ENCODE measurements at regions not wholly inside any gene's neighbourhood (a gene's known extent, or its start where the extent isn't known, plus 50 kb on each side); places are given as distances from the start of the nearest gene placed in this dataset.

DNA sequence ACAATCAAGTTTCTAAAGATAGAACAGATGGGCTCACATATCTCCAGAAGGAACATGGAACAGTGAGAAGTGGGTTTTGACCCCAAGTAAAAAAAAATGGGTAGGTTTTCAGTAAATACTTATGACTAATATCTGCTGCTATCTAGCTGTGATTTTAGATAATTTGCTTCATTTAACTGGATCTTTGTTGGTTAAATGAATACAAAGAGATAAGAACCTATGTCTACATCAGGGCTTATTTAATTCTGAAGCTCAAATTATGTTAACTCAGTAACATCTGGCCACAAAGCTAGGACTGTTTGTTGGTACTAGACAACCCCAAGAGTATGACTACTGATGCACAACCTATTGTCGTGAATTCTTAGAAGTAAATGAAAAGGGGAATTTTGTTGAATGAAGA lies 144.4 kb upstream of the SESN3 start:
- no peak for DNase-seq

DNA sequence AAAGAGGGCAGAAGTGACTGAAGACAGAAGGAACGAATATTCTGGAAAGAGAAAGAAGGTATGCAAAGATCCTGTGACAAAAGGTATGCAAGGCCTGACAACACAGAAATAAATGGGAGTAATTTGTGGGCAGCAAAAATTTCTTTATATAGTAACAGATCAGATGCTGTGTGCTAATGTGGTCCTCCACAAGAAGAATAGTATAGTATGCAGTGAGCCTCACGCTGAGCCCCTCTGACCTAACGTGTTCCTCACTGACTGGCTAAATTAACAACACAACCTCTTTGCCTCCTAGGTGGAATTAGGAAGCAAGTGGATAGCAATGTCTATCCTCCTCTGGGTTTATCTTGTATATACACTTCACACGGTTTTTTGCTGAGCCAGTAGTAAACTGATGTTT lies 143.1 kb upstream of the SESN3 start:
- no peak for DNase-seq

DNA sequence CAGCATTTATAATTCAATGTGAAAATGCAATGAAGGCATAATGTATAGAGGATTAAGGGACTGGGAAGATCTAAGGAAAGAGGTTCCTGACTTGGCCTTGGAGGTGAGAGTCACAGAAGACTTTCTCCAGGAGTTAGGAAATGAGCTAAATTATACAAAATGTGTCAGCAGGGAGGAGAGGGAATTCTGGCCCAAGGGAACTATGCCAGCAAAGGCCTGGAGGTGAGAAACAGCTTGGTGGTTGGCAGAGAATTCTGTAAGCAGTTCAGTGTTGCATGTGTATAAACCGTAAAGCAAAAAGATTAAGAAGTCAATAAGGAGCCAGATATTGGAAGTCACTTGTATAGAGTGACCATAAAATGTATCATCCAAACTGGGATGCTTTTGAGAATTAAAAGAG lies 142.2 kb upstream of the SESN3 start:
- DNase-seq, result no peak

DNA sequence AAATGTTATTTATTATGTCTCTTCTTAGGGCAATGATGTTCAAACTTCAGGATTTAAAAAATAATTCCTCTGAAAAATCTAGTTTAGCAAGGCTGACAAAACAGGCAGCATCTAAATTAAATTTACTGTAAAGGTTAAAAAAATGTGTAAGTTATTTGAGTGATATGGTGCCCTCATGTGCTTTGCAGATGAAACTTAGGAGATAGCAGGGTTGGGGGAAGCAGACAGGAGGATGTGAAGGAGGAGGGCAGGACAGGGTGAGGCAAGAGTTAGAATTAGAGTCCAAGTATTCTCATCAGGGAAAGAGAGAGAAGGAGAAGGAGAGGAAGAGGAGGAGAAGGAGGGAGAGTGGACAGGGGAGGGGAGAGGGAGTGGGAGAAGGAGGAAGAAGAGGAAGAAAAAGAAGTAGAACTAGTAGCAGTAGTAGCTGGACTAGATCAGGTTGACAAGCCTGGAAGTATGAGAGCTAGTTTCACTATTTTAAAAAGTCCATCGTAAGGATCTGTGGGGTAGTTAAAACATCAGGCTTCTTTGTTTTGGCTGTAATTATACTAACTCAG lies 141.2 kb upstream of the SESN3 start:
- no peak for DNase-seq

DNA sequence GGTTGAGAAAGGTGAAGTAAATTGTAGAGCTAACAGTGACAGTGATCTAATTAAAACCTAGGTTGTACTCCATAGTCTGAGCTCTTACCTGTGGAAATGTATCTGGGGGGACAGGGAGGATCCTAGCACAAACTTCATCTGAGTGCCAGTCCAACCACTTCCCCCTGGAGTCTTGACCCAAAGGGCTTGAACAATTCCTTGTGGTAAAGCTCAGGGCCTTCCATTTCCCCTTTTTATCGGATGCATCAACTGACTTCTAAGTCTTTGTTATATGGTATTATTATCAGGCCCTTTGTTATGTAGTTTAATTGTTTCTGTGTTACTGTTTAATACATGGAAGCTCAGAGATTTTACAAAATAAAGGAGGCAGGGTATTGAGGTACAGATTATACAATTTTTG lies 140.2 kb upstream of the SESN3 start:
- DNase-seq, result no peak

DNA sequence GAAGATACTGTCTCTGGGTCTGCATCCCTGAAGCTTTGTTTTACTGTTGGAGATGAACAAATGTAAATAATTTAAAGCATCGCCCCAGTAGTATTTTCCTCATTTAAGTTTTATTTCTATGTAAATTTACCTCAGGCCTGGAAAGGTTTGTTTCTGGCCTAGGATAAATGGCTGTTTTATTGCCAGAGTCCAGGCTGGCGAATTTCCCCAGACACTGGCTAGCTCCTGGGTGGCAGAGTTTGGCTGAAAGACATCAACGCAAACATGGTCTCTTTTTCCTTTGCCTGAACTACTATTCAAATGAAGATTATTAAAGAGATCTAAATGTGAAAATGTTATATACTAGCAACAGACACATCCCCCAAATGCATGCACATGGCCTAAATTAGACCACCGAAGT lies 136.7 kb upstream of the SESN3 start:
- DNase-seq, result no peak

DNA sequence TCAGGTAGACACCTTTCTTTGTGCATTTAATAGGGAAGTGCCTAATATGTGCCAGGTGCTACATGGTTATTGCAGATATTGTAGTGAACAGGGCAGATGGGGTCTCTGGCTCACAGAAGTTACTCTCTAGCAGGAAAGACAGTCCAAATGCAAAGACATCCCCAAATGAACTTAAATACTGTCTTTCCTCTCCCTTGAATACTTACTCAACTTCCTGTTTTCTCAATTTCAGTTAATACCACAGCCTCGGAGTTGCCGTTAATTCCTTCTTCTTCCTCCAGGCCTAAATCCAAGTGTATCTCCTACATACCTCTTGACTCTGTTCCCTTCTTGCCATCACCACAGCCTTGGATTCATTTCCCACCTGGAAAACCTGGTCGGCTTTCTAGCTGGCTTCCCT lies 134.3 kb upstream of the SESN3 start:
- no peak for DNase-seq

DNA sequence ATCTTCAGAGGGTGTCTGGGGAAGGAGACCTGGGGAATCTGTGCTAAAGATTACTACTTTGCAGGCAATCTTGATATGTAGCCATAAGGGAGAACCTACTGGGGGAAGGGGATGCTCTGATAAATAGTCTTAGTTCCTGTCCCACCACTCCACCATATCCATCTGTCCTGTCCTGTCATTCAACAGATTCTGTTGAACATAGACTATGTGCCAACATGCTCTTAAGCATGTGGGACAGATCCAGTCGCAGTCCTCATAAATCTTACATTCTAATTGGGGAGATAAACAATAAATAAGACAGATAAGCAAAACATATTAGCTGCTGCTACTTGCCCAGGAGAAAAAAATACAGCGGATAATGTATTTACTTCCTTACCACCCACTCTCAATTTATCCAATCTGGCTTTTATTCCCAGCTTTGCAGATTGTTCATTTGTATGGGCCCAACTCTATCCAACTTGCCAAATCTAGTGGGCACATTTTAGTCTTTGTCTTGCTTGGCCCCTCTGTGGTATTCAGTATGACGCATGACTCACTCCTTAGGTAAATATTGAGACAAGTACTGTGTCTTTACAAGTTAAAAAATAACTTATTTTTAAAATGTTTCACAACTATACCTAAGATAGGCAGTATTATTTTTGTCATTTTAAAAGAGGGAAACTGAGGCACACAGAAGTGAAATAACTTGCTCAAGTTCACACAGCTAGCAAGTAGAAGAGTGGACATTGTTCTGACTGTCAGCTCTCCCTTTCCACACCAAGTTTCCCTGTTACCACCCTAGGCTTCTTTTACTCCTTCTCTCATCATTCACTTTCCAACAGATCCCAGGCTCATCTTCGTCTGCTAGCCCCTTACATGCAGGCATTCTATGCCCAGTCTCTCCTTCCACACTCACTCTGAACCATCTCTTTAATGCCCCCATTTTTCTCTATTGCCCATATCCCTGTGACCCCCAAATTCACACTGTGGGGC lies 133.6 kb upstream of the SESN3 start:
- no peak for DNase-seq

DNA sequence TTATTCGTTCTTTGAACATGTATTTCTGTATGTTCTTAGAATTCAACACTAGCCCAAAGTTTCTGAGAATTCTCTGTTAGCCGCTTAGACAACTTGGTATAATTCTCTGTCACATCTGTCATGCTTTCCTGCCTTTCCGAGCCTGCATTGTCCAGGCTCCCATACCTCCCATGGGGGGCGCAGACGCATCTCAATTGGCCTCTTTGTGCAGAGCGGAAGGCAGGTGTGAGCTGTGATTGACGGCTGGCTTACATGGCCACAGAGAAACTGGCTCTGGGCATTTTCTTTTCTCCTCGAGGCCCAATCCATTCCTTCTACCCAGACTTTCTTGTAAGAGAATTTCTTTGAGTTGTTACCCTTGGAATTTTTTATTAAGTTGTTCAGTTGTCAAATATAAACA lies 132.7 kb upstream of the SESN3 start:
- no peak for DNase-seq

DNA sequence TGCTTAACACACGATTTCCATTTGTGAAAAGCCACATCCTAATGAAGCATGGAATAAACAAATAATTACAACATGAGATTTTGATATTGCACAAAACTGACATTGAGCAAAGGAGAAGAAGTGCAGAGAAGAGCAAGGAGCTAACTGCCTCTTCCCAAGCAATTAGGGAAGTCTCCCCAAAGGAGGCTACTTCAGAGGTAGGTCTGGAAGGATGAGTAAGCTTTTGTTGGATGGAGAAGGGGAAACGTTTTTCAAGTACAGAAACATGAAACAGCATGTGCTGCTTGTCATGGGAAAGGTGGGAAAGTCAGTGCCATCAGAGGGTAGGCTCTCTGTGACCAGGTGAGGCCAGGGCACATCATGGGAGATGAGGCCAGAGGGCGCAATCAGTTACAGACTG lies 132.2 kb upstream of the SESN3 start:
- no peak for DNase-seq

DNA sequence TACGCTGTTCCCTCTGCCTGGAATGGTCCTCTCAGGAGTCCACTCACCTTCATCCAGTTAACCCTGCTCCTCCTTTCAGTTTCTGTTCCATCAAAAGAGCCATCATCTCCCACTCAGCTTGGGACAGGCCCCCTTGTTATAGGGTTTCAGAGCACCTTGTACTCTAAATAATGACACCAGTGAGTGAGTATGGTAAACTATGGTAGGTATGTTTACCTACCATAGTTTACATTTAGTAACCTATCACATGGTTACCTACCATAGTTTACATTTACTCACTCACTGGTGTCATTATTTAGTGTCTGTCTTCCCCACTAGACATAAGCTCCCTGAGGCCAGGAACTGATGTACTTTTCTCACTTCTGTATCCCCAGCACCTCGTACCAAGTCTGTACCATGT lies 130.2 kb upstream of the SESN3 start:
- no peak for DNase-seq

DNA sequence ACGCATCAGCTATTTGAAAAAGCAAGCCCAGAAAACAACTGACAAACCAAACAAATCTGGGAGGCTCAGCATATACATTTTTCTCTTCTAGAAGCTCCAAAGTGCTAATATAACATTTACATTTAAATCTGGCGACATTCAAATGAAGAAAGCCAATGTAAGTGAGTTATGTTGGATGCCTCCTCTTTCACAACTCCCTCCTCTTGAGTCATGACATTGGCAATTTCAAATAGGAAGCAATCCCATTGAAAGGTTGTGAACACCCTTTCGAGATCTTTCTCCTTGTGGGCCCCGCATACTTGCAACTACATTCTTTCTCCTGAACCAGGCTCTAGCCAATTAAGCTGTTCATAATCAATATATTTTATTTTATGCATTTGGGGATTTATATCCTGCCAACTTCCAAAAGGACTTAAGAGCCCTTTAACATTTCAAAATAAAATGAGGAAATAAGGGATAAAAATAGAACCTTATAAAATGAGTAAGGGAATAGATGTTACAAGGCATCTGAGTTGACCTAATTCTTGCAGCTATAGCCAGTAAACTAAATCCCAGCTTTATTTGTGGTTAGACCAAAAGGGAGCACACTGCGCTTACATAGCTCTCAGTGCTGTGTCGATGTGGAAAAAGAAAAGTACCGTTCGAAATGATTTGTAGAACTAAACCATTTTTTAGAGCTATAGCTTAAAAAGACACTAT lies 129.5 kb upstream of the SESN3 start:
- DNase-seq, result no peak

DNA sequence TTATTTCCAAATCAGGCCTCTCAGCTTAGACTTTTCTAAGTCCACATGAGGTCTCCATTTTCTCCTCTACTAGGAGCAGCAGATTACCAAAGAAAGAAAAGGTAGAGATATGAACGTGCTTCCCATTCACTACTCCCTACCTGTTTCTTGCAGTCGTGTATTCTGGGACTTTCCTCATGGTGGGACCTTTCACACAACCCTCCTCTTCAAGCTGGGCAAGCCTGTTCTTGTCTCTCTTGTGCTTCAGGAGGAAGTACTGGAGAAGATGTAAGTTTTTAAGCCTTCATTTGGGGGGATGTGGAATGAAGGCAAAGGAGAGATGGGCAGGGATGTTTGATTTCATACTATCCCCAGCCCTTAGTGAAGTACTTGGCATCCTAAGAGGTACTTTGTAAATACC lies 128.8 kb upstream of the SESN3 start:
- DNase-seq, result no peak

DNA sequence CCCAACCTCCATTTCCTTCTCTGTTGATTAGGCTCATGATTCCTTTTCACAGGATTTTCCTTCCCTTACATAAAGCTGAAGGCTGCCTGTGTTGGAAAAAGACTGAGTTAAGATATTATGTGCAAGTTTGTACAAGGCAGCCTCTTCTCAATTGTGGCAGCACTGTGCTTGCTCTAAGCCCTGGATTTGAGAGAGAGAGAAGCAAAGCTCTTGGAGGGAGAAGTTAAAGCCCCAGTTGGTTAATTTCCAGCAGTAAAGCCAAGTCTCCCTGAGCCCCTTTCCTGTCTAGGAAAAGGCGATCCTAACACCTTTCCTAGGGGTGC lies 128.3 kb upstream of the SESN3 start:
- no peak for DNase-seq

DNA sequence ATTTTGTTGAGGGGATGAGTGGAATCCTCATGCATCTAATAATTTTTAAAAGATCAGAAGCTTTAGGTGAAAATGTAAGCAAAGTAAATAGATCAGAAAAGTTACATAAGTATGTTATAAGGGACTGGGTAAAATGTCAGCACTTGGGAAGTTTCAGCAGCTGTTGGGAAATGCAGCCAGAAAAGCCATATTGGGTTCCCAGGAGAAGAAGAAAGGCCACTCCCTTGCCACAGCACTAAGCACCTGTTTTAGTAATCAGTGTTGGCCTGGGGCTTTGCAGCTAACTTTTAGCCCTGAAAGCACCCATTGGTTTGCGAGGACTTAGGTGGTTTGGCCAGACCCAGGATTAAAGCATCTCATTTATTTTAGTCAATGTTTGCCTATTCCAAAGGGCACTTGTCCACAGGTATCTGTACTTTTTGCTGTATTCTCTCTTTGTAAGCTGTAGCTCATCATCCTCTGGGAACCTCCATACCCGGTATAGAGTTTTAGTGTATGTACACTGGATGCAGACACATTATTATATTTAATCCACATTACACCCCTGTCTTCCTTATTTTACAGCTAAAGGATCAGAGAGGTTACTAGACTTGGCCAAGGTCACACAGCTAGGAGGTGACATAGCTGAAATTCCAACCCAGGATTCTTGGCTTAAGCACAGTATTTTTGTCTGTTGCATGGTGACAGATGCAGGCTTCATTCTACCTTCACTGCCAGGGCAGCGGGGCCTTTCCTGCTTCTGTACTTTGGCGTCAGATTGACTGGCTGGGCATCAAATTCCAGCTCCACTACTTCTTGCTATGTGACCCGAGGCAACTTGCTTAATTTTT lies 127.7 kb upstream of the SESN3 start:
- no peak for DNase-seq

DNA sequence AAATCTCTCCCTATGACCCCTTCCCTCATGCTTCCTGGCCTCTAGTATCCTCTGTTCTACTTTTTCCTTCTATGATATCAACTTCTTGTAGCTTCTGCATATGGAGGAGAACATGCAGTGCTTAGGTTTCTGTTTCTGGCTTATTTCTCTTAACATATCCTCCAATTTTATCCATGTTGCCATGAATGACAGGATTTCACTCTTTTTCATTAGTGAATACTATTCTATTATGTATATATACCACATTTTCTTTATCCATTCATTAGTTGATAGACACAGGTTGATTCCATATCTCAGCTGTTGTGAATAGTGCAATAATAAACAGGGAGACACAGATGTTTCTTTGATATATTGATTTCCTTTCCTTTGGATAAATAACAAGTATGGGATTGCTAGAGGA lies 123.3 kb upstream of the SESN3 start:
- DNase-seq, result no peak

DNA sequence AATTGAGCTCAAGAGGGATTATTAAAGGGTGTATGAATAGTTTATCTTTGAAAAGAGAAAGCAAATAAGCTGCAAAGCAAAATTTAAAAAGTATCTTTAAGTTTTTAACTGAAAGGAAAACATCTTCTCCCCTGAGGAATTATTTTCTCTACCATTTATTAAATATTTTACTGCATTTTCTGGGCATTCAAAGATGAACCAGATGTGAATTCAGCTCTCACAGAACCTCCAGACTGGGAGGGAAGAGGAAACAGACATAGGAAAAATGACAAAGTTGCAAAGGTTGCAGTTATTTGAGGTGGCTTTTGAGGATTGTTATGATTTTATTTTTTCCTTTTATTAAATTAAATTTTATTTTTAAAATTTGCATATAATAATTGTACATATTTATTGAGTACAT lies 122.7 kb upstream of the SESN3 start:
- DNase-seq, result no peak

DNA sequence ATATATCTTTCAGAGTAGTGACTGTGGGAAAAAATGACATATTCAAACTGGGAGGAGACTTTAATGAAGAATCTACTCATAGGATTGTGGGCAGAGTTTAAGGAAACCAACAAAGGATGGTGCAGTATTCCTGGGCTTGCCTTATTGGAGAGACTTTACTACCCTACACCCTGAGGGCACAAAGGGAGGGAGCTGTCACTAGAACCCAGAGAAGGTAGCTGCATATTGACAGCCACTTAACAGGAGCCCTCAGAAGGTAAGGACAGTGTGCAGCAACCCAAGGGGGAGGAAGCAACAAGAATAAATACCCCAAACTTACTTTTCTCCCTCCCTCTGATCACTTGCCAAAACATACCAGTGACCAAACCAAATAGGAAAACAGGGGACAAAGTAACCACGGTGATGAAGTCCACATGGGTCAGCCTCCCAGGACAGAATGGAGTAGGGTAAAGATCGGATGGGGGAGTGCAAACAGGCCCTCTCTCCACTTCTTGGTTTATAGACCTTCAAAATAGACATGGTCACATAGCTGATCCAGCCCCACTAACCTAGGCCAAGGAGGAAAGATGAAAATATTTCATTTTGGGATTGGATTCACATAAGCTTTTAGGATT lies 121.8 kb upstream of the SESN3 start:
- no peak for DNase-seq

DNA sequence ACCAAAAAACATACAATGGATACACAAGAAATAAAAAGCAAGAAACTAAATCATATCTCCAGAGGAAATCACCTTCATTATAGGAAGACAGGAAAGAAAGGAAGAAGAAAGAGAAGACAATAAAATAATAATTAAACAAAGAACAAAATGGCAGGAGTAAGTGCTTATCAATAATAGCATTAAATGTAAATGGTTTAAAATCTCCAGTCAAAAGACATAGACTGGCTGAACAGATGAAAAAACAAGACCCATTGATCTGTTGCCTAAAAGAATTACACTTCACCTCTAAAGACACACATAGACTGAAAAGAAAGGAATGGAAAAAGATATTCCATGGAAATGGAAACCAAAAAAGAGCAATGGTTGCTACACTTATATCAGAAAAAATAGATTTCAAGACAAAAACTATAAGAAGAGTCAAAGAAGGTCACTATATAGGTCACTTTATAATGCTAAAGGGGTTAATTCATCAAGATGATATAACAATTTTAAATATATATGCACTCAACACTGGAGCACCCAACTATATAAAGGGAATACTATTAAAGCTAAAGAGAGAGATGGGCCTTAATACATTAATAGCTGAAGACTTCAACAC lies 118.4 kb upstream of the SESN3 start:
- DNase-seq, result no peak

DNA sequence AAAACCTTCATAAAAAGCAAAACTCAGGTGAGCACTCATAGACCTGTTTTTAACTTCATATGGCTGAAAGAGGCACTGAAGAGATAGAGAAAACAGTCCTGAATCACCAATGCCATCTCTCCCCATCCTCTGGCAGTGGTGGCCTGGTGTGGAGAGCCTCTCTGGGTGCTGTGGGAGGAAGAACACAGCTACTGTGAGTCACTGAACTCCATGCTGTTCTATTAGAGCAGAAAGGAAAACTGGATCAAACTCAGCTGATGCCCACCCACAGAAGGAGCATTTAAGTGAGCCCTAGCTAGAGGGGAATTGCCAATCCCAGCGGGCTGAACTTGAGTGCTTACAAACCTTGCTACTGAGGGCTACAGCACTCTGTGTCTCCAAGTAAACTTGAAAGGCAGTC lies 115.3 kb upstream of the SESN3 start:
- DNase-seq, result no peak

DNA sequence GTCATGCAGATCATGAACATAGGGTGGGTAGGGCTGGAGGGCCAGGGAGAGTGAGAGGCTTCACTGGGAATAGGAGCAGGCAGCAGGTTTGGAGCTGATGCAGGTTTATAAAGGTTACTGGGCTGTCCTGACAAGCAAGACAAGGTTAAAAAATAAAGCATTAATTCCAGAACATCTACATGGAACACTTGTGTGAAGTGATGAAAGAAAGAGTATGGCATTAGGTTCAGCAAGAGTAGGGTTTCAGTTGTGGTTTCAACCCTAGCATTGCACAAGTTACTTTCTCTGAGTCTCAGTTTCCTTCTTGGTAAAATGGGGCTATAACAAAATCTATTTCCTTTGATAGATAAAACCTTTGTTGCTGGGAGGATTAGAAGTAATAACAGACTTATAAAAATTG lies 114.6 kb upstream of the SESN3 start:
- no peak for DNase-seq

DNA sequence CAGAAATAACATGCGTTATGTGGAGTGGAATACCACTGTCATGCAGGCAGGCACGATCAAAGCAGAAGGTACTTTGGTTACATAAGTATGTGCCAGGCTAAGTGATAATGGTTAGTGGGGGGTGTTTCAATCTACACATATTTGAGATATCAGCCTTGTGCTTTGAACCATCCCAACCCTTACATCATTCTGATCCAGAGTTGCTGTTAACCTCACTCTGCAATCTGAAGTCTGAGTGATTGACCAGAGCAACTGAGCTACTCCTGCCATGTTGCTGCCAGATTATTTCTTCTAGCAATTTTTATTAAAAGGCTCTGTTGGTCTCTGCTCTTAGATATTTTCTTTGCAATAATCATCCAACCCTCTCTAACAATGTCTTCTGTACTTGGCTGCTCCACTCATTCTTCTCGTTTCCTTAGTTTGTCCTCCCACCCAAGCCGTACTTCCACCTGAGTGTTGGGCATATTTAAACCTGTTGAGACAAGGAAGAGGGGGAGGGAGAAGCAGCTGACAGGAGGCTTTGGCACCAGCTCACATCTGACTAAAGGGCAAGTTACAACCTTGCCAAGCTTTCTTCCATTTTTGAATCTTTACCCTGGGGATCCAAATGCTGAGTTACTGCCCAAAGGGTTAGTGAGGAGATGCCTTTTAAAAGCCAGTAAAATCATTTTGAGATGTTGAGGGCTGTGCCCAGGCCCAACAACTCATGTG lies 114.1 kb upstream of the SESN3 start:
- no peak for DNase-seq

Measured in stimulated activated CD4-positive, alpha-beta T cell treated with anti-CD3 and anti-CD28 coated beads, Interleukin-15, amount 100 ng/mL, for 24 hours (primary cell).